ENCODE measurements at regions not wholly inside any gene's neighbourhood (a gene's known extent, or its start where the extent isn't known, plus 50 kb on each side); places are given as distances from the start of the nearest gene placed in this dataset.

DNA sequence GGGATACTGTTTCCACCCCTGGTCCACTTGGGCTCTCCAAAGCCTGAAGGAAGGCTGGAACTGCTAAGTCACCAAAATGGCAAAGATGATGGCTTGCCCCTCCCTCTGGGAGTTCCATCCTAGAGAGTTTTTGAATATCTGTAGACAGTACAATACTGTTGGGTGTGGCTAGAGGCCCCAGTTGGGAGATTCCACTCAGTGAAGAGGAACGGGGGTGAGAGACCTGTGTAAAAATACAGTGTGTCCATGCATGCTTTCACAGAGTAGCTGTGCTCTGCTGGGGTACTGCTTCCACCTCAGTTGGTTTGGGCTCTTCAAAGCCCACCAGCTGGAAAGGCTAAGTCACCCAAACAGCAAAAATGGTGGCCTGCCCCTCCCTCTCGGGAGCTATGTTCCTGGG, 109.8 kb upstream of the APOOL start:
- Histone ChIP-seq H3K4me1 (ENCODE audit: control insufficient read depth in 2 of 2, insufficient read depth in 2 of 2, low read length in 2 of 2) (no peaks in the 10 kb centered on the region), H3K4me2 (replicated peaks; ENCODE audit: low read depth, low read length, poor library complexity, severe bottlenecking) (no peak overlapping the region), H3K4me3 (ENCODE audit: control extremely low read depth in 1 of 5, extremely low read depth in 1 of 5, insufficient read depth in 1 of 5, low read depth in 2 of 5, low read length in 4 of 5) (no peak overlapping the region), H3K79me2 (ENCODE audit: control insufficient read depth, insufficient read depth, low read length) (no peaks in the 10 kb centered on the region), H3K9ac (ENCODE audit: low read length) (no peak overlapping the region), H4K20me1 (ENCODE audit: control insufficient read depth, insufficient read depth, low read length, poor library complexity, severe bottlenecking) (no peaks in the 10 kb centered on the region), H3K27me3 (replicated peaks in 1 of 4; ENCODE audit: control extremely low read depth in 1 of 4, control insufficient read depth in 3 of 4, insufficient read depth in 4 of 4, low read length in 3 of 4) (no peaks in the 10 kb centered on the region), H3K27ac (ENCODE audit: low read length in 2 of 2) (no peak overlapping the region), H3K36me3 (replicated peaks in 1 of 2; ENCODE audit: control extremely low read depth in 1 of 2, control insufficient read depth in 1 of 2, extremely low read depth in 1 of 2, insufficient read depth in 2 of 2, low read length in 1 of 2) (no peaks in the 10 kb centered on the region), H2AFZ (ENCODE audit: insufficient read depth, low read depth, low read length, poor library complexity, severe bottlenecking) (no peak overlapping the region), H3K9me3 (ENCODE audit: control extremely low read depth in 1 of 3, control insufficient read depth in 2 of 3, insufficient read depth in 1 of 3, low read length in 2 of 3) (no peaks in the 10 kb centered on the region)
- DNase-seq = no peak
- H3K27ac Mint-ChIP-seq = no peak overlapping the region
- POLR2A ChIA-PET = no interaction called here
- CTCF ChIA-PET = no interaction called here
- H3K4me3 Mint-ChIP-seq = no peak overlapping the region
- H3K27me3 Mint-ChIP-seq = no peaks in the 10 kb centered on the region
- no peaks in the 10 kb centered on the region for H3K9me3 Mint-ChIP-seq (ENCODE audit: insufficient read depth)
- no peaks in the 10 kb centered on the region for H3K4me1 Mint-ChIP-seq
- no CpG with 5 or more reads among the region's 2 CpGs for WGBS (ENCODE audit: insufficient coverage)
- intact Hi-C loops (cut with micrococcal nuclease) = no loop called here
- ATAC-seq (ENCODE audit: low read depth) = no peak
- TF ChIP-seq EZH2 (IDR thresholded peaks at IDR 0.05; ENCODE audit: borderline replicate concordance, insufficient read depth, low read depth, low read length, poor library complexity, severe bottlenecking) = no peak
- TF ChIP-seq CTCF (IDR thresholded peaks at IDR 0.05) = no peak

GRCh38 chrX:84907324-84907968, 96.2 kb upstream of the APOOL start:
- Histone ChIP-seq H3K79me2 (ENCODE audit: control insufficient read depth, insufficient read depth, low read length) (no peaks in the 10 kb centered on the region), H3K9me3 (ENCODE audit: control extremely low read depth in 1 of 3, control insufficient read depth in 2 of 3, insufficient read depth in 1 of 3, low read length in 2 of 3) (no peaks in the 10 kb centered on the region), H3K36me3 (replicated peaks in 1 of 2; ENCODE audit: control extremely low read depth in 1 of 2, control insufficient read depth in 1 of 2, extremely low read depth in 1 of 2, insufficient read depth in 2 of 2, low read length in 1 of 2) (no peaks in the 10 kb centered on the region), H2AFZ (ENCODE audit: insufficient read depth, low read depth, low read length, poor library complexity, severe bottlenecking) (no peak overlapping the region), H3K9ac (ENCODE audit: low read length) (no peak overlapping the region), H4K20me1 (ENCODE audit: control insufficient read depth, insufficient read depth, low read length, poor library complexity, severe bottlenecking) (no peaks in the 10 kb centered on the region), H3K4me3 (ENCODE audit: control extremely low read depth in 1 of 5, extremely low read depth in 1 of 5, insufficient read depth in 1 of 5, low read depth in 2 of 5, low read length in 4 of 5) (no peak overlapping the region), H3K4me1 (ENCODE audit: control insufficient read depth in 2 of 2, insufficient read depth in 2 of 2, low read length in 2 of 2) (no peaks in the 10 kb centered on the region), H3K27ac (ENCODE audit: low read length in 2 of 2) (no peak overlapping the region), H3K27me3 (replicated peaks in 1 of 4; ENCODE audit: control extremely low read depth in 1 of 4, control insufficient read depth in 3 of 4, insufficient read depth in 4 of 4, low read length in 3 of 4) (no peaks in the 10 kb centered on the region), H3K4me2 (replicated peaks; ENCODE audit: low read depth, low read length, poor library complexity, severe bottlenecking) (no peak overlapping the region)
- DNase-seq (no peak), ATAC-seq (ENCODE audit: low read depth) (no peak)
- ChIA-PET POLR2A (no interaction called here), CTCF (no interaction called here)
- no CpG with 5 or more reads among the region's 5 CpGs for WGBS (ENCODE audit: insufficient coverage)
- intact Hi-C loops (cut with micrococcal nuclease) = no loop called here
- no peaks in the 10 kb centered on the region for H3K4me1 Mint-ChIP-seq
- H3K4me3 Mint-ChIP-seq = no peak overlapping the region
- no peaks in the 10 kb centered on the region for H3K27me3 Mint-ChIP-seq
- no peak for TF ChIP-seq EZH2 (IDR thresholded peaks at IDR 0.05; ENCODE audit: borderline replicate concordance, insufficient read depth, low read depth, low read length, poor library complexity, severe bottlenecking)
- TF ChIP-seq CTCF (IDR thresholded peaks at IDR 0.05) = no peak
- no peaks in the 10 kb centered on the region for H3K9me3 Mint-ChIP-seq (ENCODE audit: insufficient read depth)
- no peak overlapping the region for H3K27ac Mint-ChIP-seq

Data from B cell (primary cell).